ENCODE measurements at regions not wholly inside any gene's neighbourhood (a gene's known extent, or its start where the extent isn't known, plus 50 kb on each side); places are given as distances from the start of the nearest gene placed in this dataset.

GRCh38 chr10:75326306-75326705 lies 75.3 kb downstream of the ZNF503 start:
- TF ChIP-seq CTCF (IDR thresholded peaks at IDR 0.05) (no peak), POLR2AphosphoS5 (IDR thresholded peaks at IDR 0.05) (no peak)

All from breast epithelium (tissue), 3 donors.